Inflammatory macrophage (primary cell): ENCODE measurements at regions not wholly inside any gene's neighbourhood (a gene's known extent, or its start where the extent isn't known, plus 50 kb on each side); places are given as distances from the start of the nearest gene placed in this dataset.
A peak's percentile ranks its signal among the peaks of the same experiment; 100 is the strongest.

Experiments
- DNase-seq, 2 donors: peaks; one replicate each; pipeline ENCODE4 v3.0.0-alpha.2; 2020 to 2022

DNA sequence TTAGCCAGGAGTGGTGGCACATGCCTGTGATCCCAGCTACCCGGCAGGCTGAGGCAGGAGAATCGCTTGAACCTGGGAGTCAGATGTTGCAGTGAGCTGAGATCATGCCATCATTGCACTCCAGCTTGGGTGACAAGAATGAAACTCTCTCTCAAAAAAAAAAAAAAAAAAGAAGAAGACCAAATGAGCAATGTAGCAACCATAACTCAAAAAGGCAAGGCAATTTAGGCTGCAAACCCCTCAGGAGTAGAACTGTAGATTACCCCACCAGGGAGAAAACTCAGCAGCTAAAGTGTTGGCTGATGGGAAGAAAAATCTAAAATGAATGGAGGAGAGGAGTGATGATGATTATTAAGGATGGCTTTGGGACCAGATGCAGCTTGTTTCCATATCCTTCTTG lies 256.7 kb upstream of the UBASH3B start:
- DNase-seq = no peak

DNA sequence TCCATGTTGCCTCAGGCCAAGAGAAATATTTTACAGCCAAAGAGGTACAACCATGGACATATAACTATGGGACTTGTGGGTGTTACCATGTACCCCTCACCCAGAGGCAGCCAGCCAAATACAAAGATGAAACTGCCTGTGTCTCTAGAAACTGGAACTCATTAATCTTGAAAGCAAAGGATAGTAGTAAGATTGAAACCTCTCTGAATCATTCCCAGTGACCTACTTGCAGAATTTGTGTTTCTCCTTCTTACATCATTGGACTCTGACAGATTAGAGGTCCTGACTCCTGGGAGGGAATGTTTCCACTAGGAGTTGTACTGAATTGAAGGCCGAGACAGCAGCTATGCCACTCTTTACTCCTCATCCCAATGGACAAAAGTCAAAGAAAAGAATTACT lies 257.4 kb upstream of the UBASH3B start:
- no peak for DNase-seq

DNA sequence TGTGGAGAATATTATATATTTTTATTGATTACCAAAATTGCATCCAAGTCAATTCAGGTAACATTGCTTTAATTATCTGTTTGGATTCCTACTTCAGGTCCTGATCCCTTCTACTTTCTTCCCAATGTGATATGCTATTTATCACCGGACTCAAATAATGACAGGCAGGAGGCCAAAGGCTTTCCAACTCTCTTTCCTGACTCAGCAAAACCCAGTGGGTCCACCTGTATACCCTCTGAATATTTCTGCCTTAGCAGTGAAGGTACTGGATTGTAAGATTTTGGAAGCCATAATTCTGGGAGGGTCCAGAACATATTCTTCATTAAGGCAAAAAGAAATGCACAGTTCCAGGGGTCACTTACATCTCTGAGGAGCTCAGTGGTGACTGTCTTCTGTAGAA lies 260.2 kb upstream of the UBASH3B start:
- DNase-seq = no peak

DNA sequence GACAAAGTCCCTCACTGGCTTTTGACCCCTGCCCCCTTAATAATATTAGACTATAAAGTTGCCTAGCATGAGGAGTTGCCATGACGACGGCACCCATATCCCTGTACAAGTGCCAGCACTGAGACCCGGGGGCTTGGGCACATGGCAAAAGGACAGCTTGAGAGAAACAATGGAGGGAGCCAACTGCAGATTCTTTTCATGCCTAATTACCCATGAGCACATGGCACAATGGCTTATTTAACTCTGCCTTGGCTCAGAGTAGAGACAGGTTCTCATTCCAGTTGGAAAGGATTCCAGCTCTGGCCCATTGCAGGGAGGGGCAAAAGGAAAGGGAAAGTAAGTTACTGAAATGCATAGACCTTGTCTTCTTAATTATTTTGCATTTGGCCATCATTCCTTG lies 261.2 kb upstream of the UBASH3B start:
- no peak for DNase-seq

DNA sequence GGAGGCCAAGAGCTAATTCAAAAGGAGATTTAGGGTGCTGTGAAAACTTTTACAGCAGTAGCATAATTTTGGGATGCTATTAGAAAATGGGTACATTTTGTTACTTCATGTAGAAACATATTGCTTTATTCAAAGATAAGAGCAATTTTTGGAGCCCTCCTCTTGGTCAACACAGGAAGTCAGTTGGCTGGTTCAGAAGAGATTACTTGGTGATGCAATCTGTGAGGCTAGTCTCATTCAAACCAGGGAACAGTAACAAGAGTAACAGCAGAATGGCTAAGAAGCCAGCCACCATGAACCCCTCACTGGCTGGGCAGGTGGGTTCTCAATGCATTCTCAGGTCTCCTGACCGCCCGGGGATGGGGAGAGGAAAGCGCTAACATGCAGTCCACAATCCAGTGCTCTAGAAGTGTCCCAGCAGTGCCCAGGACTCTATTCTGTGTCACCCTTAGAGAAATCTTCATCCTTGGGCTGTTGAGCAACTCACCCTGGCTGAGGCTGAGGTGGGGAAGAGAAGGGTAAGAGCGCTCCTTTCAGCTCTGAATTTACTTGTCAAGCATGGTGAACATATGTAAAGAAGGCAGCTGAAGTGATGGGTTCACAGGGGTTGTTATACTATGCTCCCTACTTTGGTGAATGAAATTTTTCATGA lies 262.2 kb upstream of the UBASH3B start:
- peak in 1 of 2 donors; percentile 5 for DNase-seq

DNA sequence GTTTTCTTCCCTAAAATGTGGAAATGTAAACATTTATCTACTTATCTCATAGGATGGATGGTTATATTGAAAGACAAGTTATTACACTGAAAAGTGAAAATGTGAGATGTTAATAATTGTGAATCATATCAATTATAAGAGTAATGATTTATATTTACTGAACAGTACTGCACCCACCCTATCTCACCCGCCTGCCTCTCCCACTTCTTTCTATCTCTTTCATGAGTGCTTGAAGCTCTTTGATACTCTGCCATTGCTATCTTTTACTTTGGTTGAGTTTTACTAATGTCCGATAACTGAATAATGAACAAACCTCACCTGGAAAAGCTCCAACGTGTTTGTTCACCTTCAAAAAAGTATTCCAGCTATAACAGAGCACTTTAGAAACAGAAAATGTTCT lies 263.0 kb upstream of the UBASH3B start:
- no peak for DNase-seq

DNA sequence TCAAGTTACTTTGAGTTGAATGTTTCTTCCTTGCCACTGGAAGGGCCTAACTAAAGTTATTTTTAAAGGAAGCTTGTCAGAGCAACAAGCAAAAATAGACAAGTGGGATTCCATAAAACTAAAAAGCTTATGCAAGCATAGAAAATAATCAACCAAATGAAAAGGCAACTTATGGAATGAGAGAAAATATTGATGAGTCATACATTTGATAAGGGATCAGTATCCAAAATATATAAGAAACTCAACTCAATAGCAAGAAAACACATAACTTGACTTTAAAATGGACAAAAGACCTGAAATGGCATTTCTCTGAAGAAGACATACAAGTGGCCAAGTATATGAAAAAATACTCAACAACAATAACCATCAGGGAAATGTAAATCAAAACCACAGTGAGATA lies 264.5 kb upstream of the UBASH3B start:
- DNase-seq = no peak

DNA sequence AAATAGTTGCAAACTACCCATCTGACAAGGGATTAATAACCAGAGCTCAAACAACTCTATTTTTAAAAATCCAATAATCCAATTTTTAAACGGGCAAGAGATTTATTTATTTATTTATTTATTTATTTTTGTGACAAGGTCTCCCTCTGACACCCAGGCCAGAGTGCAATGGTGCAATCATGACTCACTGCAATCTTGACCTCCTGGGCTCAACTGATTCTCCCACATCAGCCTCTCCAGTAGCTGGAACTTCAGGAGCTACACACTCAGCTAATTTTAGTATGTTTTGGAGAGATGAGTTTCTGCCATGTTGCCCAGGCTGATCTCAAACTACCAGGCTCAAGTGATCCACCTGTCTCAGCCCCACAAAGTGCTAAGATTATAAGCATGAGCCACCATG lies 267.2 kb upstream of the BLID start:
- DNase-seq = no peak

DNA sequence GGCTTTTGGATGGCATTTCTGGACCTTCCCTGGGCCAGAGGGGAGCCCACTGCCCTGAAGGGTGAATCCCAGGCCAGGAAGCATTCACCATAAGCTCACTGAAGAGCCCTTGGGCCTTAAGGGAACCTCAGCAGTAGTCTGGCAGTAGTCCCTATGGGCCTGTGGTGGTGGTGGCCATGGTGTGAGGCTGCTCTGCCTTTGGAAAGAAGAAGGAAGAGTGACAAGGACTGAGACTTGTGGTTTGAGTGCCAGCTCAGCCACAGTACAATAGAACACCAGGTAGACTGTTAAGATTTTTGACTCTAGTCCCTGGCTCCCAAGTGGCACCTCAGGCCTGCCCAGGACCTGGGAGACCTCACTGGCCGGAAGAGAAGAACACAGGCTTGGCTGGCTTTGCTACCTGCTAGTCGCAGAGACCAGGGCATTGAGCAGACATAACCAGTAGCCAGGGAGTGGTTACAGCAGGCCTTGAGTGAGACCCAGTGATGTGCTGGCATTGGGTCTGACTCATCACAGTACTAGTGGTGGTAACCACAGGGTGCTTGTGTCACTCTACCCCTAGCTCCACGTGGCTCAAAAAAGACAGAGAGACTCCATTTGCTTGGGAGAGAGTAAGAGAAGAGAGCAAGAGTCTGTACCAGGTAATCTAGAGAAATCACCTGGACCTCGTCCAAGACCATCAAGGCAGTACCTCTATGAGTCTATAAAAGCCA lies 259.8 kb upstream of the BLID start:
- DNase-seq = no peak

DNA sequence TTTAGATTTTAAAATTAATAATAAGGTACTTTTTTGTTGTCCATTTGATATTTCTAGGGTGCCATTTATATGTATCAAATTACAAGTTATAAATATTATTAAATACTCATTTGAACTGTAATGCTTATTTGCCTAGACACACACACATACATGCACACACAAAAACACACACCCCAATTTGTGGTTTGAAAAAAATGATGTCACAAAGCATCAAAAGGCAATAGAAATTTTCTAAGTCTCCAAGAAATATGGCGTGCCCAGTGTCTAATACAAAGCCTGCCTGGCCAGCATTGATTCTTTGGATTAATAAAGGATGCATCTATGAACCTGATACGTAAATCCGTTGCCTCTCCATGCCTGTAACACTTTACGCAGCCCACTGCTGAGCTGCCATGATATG lies 252.8 kb upstream of the BLID start:
- DNase-seq = no peak

DNA sequence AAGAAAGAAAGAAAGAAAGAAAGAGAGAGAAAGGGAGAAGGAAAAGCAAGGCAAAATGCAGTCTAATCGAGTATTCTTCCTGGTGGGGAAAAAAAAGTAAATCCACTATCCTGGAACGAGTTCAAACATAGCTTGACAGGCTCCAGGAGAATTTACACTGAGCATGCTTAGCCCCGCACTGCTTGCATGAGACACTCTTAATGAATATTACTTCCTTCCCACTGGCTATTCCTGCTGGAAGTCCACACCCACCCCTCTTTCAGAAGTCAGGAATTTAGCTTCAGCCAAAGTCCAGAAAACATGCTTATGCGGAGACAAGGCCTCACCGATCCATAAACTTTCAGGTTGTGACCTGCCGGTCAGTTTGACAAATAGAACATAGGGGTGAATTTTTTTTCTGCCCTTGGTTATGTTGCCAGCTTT lies 251.8 kb upstream of the BLID start:
- no peak for DNase-seq

DNA sequence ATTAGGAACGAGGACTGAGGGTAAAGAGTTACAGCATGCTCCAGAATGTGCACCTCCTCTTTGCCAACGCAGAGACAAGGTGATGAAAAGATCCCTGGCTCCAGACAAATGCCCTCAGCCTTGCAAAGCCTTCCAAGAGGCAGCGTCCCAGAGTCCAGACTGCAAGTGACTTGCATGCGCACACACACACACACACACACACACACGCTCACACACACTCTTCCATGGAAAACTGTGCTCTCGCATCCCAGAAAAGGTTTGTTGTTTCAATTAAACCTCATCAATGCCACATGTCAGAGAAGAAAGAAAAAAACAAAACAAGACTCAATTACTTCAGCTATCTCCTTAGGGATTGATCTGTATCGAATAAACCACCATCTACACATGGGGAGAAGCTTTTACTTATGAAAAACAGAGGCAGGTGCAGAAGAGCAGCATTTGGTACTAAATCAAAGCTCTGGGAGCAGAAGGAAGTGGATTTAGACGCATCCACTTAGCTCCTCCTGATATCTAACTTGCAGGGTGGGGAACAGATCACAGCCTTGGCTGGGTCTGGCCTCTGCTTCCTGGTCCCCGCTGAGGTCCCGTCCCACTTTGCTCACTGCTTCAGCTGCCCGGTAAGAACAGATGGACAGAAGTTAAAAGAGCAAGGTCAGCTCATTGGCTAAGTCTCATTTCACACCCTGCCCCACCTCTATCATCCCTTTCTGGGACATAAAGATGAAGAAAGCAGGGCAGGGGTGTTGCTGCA lies 249.8 kb upstream of the BLID start:
- no peak for DNase-seq

DNA sequence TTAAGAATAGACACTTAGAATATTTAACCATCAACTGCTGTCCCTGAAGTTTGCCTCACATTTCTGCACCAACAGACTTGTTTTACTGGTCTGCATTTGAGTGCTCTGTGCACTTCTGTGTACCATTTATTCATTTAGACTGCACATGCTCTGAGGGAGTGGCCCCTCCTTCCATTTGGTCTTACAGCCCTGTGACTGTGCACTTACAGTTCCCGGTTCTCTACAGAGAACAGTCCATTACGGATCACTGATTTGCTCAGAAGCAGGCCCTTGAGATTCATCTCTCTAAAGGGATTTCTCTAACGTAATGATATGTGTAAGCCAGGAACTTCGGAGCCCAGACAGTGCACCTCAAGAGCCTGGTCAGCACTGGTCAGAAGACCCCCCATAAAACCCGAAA lies 247.3 kb upstream of the BLID start:
- DNase-seq = peak; percentile 16 to 17

DNA sequence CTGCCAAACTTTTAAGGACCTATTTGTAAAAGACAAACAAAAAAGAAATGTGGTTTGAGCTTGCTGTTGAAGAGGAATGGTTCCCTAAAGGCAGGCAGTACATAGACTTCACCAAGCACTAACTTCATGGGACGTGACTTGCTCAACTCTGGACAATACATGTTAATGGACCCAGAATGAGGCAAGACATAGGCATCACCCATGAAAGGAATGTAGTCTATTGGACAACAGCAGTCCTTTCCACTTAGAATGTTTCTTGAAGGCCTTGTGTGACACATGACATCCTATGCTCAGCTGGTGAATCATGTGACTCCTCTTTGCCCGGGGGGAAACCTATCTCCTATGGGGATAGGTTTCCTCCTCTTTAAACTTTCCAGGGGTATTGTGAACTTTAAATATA lies 246.4 kb upstream of the BLID start:
- DNase-seq = no peak

DNA sequence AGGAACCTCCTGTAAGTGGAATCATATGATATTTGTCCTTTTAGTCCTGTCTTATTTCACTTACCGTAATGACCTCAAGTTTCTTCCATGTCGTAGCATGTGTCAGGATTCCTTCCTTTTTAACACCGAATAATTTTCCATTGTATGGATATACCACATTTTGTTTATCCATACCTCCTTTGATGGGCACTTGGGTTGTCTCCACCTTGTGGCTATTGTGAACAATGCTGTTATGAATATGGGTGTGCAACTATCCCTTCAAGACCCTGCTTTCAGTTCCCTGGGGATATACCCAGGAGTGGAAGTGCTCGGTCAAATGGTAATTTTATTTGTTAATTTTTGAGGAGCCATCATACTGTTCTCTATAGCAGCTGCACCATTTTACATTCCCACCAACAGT lies 244.9 kb upstream of the BLID start:
- DNase-seq = peak in 1 of 2 donors; percentile 20

DNA sequence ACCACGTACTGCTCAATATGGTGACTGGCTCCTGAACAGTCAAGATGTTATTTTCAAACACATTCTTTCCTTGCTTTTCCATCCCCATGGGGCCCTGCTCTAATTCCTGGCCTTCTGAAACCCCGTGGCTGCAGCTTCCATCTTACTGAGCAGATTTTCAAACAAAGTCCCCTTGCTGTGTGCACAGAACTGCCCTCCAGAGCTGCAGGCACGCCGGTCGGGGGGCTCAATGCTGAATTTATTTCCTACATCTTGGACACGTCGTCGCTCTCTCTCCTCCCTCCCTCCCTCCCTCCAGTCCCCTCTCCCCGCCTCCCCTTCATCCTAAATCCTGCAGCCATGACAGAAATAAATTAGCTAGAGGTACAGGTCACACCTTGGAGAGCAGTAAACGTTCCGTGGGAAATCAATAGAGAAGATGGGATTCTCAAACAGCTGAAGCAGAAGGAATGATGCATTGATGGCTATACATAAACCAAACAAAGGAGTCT lies 243.1 kb upstream of the BLID start:
- DNase-seq = no peak

DNA sequence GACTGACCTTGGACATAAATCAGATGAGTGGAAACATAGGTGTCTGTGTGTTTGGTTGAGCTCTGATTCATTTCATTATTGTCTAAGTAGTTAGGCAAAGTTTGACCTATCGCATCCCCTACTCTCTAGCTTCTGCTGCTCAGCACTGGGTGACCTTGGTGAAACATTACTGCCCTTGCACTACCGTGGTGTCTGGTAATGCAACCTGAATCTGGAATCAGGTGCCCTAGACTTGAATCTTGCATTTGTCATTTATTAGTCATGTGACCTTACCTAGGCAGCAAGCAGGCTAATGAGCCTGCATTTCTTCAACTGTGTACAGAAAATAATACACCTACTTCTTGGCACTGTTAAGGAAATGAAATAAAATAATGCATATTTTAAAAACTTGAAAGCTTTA lies 242.3 kb upstream of the BLID start:
- DNase-seq = no peak

DNA sequence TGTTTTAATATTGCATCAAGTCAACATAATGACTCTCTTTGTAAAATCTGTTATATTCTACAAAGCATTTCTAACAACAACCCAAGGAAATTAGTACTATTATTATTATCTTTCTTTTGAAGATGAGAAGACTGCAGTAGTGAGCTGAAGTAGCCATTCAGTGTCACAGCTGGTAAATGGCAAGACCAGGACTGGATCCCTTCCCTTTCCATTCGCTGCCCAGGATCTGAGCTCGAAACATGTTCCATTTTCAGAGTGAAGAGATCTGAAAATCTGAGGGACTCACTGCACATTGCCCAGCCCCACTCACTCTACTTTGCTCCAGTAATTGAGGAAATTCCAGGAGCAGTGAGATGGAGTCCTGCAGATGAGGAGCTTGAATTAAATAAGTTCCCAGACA lies 240.0 kb upstream of the BLID start:
- DNase-seq = no peak

DNA sequence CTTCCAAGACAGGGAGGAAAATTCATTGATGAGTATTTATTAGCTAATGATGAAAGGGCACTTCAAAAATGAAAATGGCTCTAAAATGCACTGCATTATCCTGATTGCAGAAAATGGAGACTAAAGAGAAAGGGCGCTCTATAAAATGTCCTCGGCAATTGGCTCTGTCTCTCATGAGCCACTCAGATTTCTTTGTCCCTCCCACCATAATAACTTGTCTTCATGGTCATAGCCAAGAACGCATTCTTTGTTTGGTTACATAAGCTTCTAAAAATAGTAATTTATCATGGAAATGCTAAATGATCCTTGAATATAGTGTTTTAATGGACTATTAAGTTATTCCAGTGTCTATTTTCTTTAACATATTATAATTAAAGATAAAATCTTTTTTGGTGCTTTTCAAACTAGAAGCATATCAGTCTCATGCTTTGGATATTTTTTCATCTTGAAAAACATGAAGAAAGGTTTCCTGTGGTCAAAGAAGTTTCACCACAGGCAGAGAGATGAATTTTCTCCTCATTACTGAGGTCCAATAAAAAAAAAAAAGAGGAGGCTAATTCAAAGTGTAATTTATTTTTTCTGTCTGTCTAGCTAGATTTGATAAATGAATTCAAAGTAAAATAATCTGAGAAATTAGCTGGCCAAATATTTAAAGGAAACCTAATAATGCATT lies 238.1 kb upstream of the BLID start:
- DNase-seq = no peak

DNA sequence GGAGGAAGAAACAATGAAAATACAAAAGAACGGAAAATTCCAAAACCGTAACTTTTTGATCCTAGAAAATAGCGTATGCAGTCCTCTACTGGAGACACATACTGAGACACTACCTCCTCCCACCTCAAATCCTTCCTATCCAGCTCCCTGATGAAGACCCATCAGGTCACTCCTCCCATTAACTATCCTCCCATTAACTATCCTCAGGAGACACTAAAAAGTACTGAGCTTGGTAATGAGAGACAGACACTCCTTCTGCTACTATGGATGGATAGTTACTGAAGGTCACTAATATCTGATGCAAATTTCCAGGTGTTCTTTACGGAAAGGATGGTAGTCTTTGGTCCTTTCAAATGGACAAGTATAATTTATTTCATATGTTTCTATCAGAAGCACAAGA lies 237.5 kb upstream of the BLID start:
- DNase-seq = no peak

DNA sequence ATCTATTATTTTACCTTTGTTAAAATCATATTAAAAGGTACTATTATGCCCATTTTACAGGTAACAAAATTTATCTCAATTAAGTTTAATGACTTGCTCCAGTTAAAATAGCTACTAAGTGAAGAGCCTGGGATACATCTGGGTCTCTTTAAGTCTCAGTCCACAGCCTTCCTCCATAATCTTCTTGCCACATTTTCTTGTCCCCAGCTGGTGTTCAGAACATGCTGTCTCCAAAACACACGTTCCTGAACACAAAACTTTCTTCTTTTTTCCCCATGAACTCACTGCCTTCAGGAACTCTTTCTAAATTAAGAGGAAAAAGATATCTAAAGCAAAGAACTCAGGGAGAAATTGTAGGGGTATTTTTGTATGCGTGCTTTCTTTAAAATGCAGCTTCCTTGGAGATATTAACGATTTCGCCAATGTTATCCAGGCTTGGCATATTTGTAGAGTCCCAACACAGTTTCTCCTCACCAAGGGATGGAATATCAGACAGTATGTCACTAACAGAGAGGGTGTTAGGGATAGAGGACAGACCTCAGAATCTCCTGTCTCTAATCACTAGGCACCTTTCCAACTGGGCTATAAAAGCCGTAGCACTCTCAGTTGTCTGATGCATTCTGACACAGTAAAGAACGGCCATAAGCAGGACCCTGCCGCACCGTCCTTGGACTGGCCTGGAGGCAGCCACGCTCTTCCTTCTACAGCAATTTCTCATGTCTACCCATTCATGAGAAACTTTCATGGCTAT lies 232.8 kb upstream of the BLID start:
- no peak for DNase-seq

DNA sequence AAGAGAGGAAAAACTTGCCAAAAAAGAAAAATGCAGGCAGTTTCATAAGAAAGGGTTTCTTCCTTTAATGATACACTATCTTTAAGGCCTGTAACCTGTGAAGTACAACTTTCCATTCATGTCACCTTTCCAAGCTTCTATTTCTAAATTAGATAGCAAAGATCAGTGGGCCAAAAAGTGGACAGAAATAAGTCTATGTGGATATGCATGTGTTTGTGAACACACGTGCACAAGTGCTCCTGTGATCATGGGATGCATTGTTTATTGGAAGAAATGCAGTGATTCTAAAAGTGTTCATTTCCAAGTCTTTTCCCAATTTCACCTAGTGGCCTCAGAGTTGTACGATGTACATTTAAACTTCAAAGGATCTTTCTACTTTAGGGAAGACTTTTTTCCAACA lies 230.0 kb upstream of the BLID start:
- DNase-seq = no peak

DNA sequence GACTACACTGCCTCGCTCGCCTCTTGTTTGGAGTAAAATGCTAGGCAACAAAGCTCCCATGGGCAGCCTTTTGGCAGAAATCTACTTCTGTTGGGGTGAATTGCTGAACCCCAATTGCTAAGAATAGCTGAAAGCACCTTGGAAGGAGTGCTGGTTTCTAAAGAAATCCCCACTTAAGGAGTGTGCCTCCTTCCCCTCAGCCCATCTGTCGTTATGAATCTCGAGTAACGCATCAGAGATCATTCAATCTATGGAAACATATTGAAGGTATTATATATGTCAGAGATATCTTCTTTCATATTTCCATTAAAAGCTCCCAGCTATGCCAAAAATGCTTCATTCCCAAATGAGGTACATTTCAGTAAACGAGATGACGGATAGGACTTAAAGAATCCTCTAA lies 229.6 kb upstream of the BLID start:
- no peak for DNase-seq
